ENCODE measurements at regions not wholly inside any gene's neighbourhood (a gene's known extent, or its start where the extent isn't known, plus 50 kb on each side); places are given as distances from the start of the nearest gene placed in this dataset.

GRCh38 chr14:101499080-101499479 is 62.2 kb upstream of the DIO3 start:
- Histone ChIP-seq H3K27ac (ENCODE audit: low read depth) (no peak overlapping the region), H3K36me3 (ENCODE audit: insufficient read depth) (no peaks in the 10 kb centered on the region), H3K4me2 (no peak overlapping the region), H3K79me2 (replicated peaks; ENCODE audit: insufficient read depth) (no peaks in the 10 kb centered on the region), H3K27me3 (ENCODE audit: insufficient read depth) (no peaks in the 10 kb centered on the region), H3K4me3 (no peak overlapping the region), H3K4me1 (ENCODE audit: insufficient read depth) (peaks cover 9% of the 10 kb centered on the region; the same call in 1 of the 2 replicates), H2AFZ (no peak overlapping the region), H4K20me1 (replicated peaks; ENCODE audit: insufficient read depth) (no peaks in the 10 kb centered on the region), H3F3A (replicated peaks; ENCODE audit: low read depth) (no peaks in the 10 kb centered on the region), H3K9me2 (ENCODE audit: insufficient read depth) (no peaks in the 10 kb centered on the region)
- no peak overlapping the region for H3K4me3 Mint-ChIP-seq
- H3K9me3 Mint-ChIP-seq = peaks cover 3% of the 10 kb centered on the region; the same call in 1 of the 3 replicates
- TF ChIP-seq STAT1 (IDR thresholded peaks at IDR 0.05; ENCODE audit: unreplicated experiment) = no peak
- no peak for TF ChIP-seq POLR2AphosphoS5 (IDR thresholded peaks at IDR 0.05; ENCODE audit: low read depth)
- TF ChIP-seq JUNB (IDR thresholded peaks at IDR 0.05; ENCODE audit: unreplicated experiment) = no peak
- no peak for TF ChIP-seq NANOG (IDR thresholded peaks at IDR 0.05; ENCODE audit: borderline replicate concordance)
- no peak for TF ChIP-seq CREB1 (CRISPR knock-in tag; IDR thresholded peaks at IDR 0.05; ENCODE audit: low read depth)
- no peak for TF ChIP-seq REST (IDR thresholded peaks at IDR 0.05; ENCODE audit: unreplicated experiment)
- no peak for TF ChIP-seq ZNF331 (CRISPR knock-in tag; IDR thresholded peaks at IDR 0.05; ENCODE audit: low read depth)
- H3K4me1 Mint-ChIP-seq = peaks cover 27% of the 10 kb centered on the region
- H3K36me3 Mint-ChIP-seq (ENCODE audit: low read depth) = no peaks in the 10 kb centered on the region
- H3K27ac Mint-ChIP-seq = no peak overlapping the region
- no peak for DNase-seq (ENCODE audit: low spot score)
- ATAC-seq = no peak
- peaks cover 13% of the 10 kb centered on the region for H3K27me3 Mint-ChIP-seq (ENCODE audit: insufficient read depth, low read depth, poor library complexity)

GRCh38 chr14:101499513-101499912 is 61.8 kb upstream of the DIO3 start:
- peaks cover 13% of the 10 kb centered on the region for H3K27me3 Mint-ChIP-seq (ENCODE audit: insufficient read depth, low read depth, poor library complexity)
- peaks cover 27% of the 10 kb centered on the region for H3K4me1 Mint-ChIP-seq

More at GRCh38 chr14:101499513-101499912, 61.8 kb upstream of the DIO3 start:
- no peak overlapping the region for H2AFZ ChIP-seq
- DNase-seq (ENCODE audit: low spot score) (no peak), ATAC-seq (no peak)
- no peak overlapping the region for H3K27ac ChIP-seq (ENCODE audit: low read depth)
- H3K4me3 ChIP-seq = no peak overlapping the region
- H3K27ac Mint-ChIP-seq = no peak overlapping the region
- H3K9me3 Mint-ChIP-seq = peaks cover 3% of the 10 kb centered on the region; the same call in 1 of the 3 replicates
- H3K79me2 ChIP-seq (replicated peaks; ENCODE audit: insufficient read depth) = no peaks in the 10 kb centered on the region
- H3K4me2 ChIP-seq = no peak overlapping the region
- H3F3A ChIP-seq (replicated peaks; ENCODE audit: low read depth) = no peaks in the 10 kb centered on the region
- no peaks in the 10 kb centered on the region for H3K9me2 ChIP-seq (ENCODE audit: insufficient read depth)
- H3K36me3 ChIP-seq (ENCODE audit: insufficient read depth) = no peaks in the 10 kb centered on the region
- peaks cover 9% of the 10 kb centered on the region; the same call in 1 of the 2 replicates for H3K4me1 ChIP-seq (ENCODE audit: insufficient read depth)
- H3K4me3 Mint-ChIP-seq = no peak overlapping the region
- no peaks in the 10 kb centered on the region for H3K36me3 Mint-ChIP-seq (ENCODE audit: low read depth)
- H4K20me1 ChIP-seq (replicated peaks; ENCODE audit: insufficient read depth) = no peaks in the 10 kb centered on the region
- no peaks in the 10 kb centered on the region for H3K27me3 ChIP-seq (ENCODE audit: insufficient read depth)
- TF ChIP-seq EZH2phosphoT487 (IDR thresholded peaks at IDR 0.05; ENCODE audit: unreplicated experiment) = no peak
- no peak for TF ChIP-seq POLR2AphosphoS5 (IDR thresholded peaks at IDR 0.05; ENCODE audit: low read depth)
- no peak for TF ChIP-seq JUNB (IDR thresholded peaks at IDR 0.05; ENCODE audit: unreplicated experiment)
- TF ChIP-seq ETS1 (IDR thresholded peaks at IDR 0.05) = no peak
- TF ChIP-seq REST (IDR thresholded peaks at IDR 0.05; ENCODE audit: unreplicated experiment) = no peak
- TF ChIP-seq NANOG (IDR thresholded peaks at IDR 0.05; ENCODE audit: borderline replicate concordance) = no peak
- no peak for TF ChIP-seq EZH2 (IDR thresholded peaks at IDR 0.05; ENCODE audit: low read depth, unreplicated experiment)
